H1 (cell line): ENCODE measurements at regions not wholly inside any gene's neighbourhood (a gene's known extent, or its start where the extent isn't known, plus 50 kb on each side); places are given as distances from the start of the nearest gene placed in this dataset.

Experiments used
- JUND ChIP-seq: IDR thresholded peaks from 2 replicates; pipeline ENCODE4 v1.6.1; 2011; ENCODE audit warnings: mild to moderate bottlenecking, improper control_type of control experiment, low read length
- PHF8 ChIP-seq: fragments of 200-600 bp; sonication (generic); conservative IDR thresholded peaks from 2 replicates; pipeline ENCODE4 v1.7.1; 2012; ENCODE audit warnings: low read depth, mild to moderate bottlenecking, inconsistent platforms, low read length, moderate library complexity
- RAD21 ChIP-seq, 2 experiments: IDR thresholded peaks in 1 of 2; conservative IDR thresholded peaks in 1 of 2; 2 replicates each; pipeline ENCODE4 v1.6.1; 2011; ENCODE audit warnings: low read depth in 2 of 2, low read length in 2 of 2, improper control_type of control experiment in 1 of 2, inconsistent platforms in 1 of 2, mild to moderate bottlenecking in 1 of 2, moderate library complexity in 1 of 2
- SIX5 ChIP-seq: IDR thresholded peaks from 2 replicates; pipeline ENCODE4 v1.6.1; 2011; ENCODE audit warnings: mild to moderate bottlenecking, low read depth, low read length
- SP2 ChIP-seq: IDR thresholded peaks from 2 replicates; pipeline ENCODE4 v1.6.1; 2012; ENCODE audit warnings: mild to moderate bottlenecking, low read length, inconsistent platforms
- SP4 ChIP-seq: IDR thresholded peaks from 2 replicates; pipeline ENCODE4 v1.6.1; 2012; ENCODE audit warnings: low read length, inconsistent platforms
- YY1 ChIP-seq: IDR thresholded peaks from 2 replicates; pipeline ENCODE4 v1.6.1; 2011; ENCODE audit warnings: low read depth, mild to moderate bottlenecking, low read length
- TF ChIP-seq, protein P1 (sequence below): fragments of 300-600 bp; sonication (generic); IDR thresholded peaks from 2 replicates; pipeline ENCODE4 v1.7.1; 2012; ENCODE audit warnings: low read length, moderate library complexity, mild to moderate bottlenecking, inconsistent platforms; ENCODE audit not compliant: insufficient replicate concordance
- TF ChIP-seq, protein P2 (sequence below): IDR thresholded peaks from 2 replicates; pipeline ENCODE4 v1.6.1; 2012; ENCODE audit warnings: inconsistent platforms

DNA sequence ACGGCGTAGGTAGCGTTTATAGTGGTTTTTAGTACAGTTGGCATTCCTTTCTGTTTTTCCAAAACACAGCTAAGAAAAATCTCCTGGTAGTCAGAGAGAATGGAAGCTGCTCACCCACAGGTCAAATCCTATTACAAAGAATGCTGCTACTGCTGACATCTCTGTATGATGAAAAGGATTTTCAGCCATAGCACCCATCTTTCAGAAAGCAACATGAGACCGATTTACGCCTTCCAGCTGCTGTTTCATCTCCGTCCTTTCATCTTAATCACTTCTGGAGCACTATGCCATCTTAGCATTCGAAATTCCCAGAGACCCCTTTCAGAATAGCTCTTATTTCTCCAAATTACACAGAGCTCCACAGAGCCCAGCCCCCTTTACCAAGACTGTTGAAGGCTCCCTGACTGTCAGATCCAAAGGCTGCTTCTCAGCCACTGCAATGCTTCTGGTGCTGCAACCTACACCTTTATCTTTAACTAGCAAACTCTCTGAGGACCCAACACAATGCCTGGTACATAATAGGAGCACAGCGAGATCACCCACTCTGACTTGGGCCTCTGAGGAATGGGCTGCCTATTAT lies 211.8 kb downstream of the NEDD1 start (continued):
- TF ChIP-seq, protein P1, sequence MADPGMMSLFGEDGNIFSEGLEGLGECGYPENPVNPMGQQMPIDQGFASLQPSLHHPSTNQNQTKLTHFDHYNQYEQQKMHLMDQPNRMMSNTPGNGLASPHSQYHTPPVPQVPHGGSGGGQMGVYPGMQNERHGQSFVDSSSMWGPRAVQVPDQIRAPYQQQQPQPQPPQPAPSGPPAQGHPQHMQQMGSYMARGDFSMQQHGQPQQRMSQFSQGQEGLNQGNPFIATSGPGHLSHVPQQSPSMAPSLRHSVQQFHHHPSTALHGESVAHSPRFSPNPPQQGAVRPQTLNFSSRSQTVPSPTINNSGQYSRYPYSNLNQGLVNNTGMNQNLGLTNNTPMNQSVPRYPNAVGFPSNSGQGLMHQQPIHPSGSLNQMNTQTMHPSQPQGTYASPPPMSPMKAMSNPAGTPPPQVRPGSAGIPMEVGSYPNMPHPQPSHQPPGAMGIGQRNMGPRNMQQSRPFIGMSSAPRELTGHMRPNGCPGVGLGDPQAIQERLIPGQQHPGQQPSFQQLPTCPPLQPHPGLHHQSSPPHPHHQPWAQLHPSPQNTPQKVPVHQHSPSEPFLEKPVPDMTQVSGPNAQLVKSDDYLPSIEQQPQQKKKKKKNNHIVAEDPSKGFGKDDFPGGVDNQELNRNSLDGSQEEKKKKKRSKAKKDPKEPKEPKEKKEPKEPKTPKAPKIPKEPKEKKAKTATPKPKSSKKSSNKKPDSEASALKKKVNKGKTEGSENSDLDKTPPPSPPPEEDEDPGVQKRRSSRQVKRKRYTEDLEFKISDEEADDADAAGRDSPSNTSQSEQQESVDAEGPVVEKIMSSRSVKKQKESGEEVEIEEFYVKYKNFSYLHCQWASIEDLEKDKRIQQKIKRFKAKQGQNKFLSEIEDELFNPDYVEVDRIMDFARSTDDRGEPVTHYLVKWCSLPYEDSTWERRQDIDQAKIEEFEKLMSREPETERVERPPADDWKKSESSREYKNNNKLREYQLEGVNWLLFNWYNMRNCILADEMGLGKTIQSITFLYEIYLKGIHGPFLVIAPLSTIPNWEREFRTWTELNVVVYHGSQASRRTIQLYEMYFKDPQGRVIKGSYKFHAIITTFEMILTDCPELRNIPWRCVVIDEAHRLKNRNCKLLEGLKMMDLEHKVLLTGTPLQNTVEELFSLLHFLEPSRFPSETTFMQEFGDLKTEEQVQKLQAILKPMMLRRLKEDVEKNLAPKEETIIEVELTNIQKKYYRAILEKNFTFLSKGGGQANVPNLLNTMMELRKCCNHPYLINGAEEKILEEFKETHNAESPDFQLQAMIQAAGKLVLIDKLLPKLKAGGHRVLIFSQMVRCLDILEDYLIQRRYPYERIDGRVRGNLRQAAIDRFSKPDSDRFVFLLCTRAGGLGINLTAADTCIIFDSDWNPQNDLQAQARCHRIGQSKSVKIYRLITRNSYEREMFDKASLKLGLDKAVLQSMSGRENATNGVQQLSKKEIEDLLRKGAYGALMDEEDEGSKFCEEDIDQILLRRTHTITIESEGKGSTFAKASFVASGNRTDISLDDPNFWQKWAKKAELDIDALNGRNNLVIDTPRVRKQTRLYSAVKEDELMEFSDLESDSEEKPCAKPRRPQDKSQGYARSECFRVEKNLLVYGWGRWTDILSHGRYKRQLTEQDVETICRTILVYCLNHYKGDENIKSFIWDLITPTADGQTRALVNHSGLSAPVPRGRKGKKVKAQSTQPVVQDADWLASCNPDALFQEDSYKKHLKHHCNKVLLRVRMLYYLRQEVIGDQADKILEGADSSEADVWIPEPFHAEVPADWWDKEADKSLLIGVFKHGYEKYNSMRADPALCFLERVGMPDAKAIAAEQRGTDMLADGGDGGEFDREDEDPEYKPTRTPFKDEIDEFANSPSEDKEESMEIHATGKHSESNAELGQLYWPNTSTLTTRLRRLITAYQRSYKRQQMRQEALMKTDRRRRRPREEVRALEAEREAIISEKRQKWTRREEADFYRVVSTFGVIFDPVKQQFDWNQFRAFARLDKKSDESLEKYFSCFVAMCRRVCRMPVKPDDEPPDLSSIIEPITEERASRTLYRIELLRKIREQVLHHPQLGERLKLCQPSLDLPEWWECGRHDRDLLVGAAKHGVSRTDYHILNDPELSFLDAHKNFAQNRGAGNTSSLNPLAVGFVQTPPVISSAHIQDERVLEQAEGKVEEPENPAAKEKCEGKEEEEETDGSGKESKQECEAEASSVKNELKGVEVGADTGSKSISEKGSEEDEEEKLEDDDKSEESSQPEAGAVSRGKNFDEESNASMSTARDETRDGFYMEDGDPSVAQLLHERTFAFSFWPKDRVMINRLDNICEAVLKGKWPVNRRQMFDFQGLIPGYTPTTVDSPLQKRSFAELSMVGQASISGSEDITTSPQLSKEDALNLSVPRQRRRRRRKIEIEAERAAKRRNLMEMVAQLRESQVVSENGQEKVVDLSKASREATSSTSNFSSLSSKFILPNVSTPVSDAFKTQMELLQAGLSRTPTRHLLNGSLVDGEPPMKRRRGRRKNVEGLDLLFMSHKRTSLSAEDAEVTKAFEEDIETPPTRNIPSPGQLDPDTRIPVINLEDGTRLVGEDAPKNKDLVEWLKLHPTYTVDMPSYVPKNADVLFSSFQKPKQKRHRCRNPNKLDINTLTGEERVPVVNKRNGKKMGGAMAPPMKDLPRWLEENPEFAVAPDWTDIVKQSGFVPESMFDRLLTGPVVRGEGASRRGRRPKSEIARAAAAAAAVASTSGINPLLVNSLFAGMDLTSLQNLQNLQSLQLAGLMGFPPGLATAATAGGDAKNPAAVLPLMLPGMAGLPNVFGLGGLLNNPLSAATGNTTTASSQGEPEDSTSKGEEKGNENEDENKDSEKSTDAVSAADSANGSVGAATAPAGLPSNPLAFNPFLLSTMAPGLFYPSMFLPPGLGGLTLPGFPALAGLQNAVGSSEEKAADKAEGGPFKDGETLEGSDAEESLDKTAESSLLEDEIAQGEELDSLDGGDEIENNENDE = no peak
- TF ChIP-seq RAD21 (IDR thresholded peaks at IDR 0.05 in 1 of 2, conservative IDR thresholded peaks at IDR 0.05 in 1 of 2; ENCODE audit: low read depth in 2 of 2, low read length in 2 of 2) (no peak), SIX5 (no peak), SP2 (no peak), SP4 (no peak), PHF8 (no peak), JUND (no peak), YY1 (no peak)
- TF ChIP-seq, protein P2, sequence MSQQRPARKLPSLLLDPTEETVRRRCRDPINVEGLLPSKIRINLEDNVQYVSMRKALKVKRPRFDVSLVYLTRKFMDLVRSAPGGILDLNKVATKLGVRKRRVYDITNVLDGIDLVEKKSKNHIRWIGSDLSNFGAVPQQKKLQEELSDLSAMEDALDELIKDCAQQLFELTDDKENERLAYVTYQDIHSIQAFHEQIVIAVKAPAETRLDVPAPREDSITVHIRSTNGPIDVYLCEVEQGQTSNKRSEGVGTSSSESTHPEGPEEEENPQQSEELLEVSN = no peak
- TF ChIP-seq, all 59 proteins: peak for 0
